ENCODE measurements at regions not wholly inside any gene's neighbourhood (a gene's known extent, or its start where the extent isn't known, plus 50 kb on each side); places are given as distances from the start of the nearest gene placed in this dataset.
A peak's percentile ranks its signal among the peaks of the same experiment; 100 is the strongest.

- DNase-seq, result no peak
These were observed 297.7 kb upstream of the IRX4 start for GRCh38 chr5:2180456-2180855.

GRCh38 chr5:2179861-2180260 lies 297.1 kb upstream of the IRX4 start:
- DNase-seq, result no peak

- no peak for DNase-seq
These were observed 295.8 kb upstream of the IRX4 start for GRCh38 chr5:2178528-2178927.

DNA sequence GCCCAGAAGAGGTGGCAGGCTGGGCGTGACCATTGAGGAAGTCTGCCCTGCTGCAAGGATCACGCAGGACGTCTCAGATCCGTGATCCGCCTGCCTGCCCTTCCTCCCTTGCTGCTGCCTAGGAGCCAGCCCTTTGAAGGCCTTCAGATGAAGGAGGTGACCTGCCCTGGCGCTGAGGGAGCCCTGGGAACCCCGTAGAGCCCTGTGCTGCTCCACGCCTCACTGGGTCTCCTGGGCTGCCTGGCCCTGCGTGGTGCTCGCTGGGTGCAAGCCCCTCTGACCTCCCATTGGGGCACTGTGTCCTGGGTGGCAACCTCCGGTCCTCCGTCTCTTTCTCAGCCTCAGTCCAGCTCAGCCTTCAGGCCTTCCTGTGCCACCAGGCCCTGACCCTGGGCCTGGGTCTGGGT lies 295.3 kb upstream of the IRX4 start:
- no peak for DNase-seq

DNA sequence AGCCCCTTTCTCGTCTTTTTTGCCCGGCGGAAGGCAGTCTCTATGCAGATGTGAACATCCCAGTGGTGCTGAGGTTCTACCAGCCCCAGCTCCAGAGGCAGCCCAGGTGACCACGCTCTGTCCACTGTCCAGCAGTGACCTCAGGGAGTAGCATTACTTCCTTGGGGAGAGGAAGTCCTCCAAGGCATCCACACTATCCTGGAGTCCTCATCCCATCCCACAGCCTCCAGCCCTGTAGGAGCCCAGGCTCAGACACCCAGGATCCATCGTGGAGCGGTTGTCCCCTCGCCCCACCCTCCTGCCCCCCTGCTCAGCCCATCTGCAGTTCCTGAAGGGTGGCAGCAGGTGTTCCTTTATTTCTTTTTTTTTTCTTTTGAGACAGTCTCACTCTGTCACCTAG lies 294.5 kb upstream of the IRX4 start:
- DNase-seq, result no peak

- DNase-seq, result no peak
These were observed 293.9 kb upstream of the IRX4 start for GRCh38 chr5:2176581-2176980.

DNA sequence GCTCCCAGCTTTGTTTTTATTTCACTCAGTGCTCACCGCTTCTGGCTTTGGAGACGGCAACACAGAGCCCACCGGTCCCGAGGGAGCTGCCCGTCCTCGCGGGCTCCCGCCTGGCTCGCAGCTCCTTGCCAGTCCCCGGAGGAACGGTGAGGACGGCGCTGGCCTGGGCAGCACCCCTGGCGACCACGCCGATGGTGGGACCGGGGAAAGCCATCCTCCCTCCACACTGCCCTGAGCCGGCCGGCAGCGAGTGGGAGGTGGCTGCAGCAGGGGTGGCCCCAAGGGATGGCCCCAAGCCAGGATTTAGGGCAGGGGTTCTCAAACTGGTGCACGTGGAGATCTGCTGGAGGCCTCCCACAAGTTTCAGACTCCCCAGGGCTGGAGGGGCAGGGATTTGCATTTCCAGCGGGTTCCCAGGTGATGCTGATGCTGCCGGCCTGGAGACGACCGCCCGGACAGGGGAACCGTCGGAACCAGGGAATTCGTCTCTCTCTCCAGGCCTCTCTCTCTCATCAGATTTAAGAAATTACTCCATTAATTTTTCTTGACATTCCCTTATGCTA lies 293.2 kb upstream of the IRX4 start:
- DNase-seq, result no peak

DNA sequence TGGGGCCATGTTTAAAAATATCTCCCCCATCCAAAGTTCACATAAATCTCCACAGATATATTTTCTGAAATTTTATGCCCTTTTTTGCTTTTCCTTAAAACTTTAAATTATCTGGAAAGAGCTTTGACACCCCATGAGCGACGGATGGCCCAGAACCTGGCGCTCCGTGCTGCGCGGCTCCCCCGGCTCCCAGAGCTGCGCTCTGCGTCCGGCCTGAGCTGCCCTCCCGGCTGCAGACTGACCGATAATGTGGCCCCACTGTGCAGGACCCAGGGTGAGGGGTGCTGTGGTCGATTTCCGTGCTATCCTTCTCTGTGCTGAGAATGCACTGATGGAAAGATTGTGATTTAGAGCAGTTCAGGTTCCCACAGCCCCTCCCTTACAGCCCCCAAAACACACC lies 292.3 kb upstream of the IRX4 start:
- DNase-seq, result no peak

DNA sequence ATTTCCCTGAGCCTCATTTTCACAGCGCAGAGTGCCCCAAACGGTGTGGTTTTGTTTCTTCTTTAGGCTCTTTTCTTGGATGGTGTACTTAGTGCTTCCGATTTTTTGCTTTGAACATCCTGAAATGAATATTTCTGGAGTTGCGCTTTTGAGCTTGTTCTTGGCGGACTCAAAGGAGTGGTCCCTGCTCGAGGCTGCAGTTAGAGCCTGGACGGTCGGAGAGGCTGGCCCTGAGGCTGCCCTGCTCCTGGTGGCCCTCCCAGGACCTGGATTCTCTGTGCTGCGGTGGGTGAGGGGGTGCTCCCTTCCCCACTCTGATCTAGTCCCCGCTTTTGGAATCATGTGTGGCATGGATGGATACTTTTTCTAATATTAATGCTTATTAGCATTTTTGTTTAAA lies 291.8 kb upstream of the IRX4 start:
- no peak for DNase-seq

DNA sequence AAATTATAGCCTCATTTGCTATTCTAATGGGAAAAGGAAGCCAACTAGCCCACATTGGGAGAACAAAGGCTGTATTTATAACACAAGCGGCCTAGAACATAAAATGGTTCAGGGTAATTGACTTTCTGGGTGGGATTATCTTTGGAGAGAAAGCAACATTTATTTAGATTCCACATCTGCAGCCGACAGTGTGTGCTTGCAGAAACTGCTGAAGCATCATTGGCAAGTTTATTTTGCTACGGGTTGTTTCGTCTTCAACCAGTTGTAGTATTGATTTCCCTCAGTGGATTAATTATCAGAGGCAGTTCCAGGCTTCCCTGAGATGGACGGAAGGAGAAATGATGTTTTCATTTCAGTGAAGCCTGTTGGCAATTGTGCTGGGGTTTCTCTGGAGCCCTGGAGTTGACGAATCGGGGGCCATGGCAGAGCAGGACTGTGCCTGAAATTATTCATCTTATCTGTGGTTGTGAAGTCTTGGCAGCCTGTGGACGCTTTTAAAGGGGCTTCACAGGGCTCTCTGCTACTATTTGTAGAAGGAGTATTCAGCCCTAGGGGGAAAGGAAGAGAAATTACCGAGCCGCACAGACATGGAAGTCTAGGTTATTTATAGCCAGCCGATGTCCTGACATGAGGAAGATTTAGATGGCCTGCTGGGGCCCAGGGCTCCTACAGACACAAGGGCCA lies 290.6 kb upstream of the IRX4 start:
- DNase-seq, result peak; percentile 23

GRCh38 chr5:2172471-2172870 lies 289.7 kb upstream of the IRX4 start:
- no peak for DNase-seq

DNA sequence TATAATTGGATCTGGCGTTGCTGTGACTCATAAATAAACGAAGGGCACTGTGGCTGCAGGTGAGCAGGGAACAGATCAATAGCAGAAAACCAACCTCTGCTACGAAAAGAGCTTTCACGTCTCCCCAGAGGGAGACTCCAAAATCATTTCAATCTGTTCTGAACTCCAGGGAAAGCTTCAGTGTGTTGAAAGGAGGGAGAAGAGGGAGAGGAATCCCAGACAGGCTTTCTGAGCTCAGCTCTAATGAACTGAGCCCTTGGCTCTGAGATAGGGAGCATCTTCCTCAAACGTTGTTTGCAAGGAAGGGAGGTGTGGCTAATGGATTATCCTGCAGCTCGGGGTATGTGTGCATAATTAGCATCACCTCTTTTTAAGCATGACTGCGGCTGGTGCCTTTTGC lies 288.0 kb upstream of the IRX4 start:
- no peak for DNase-seq

GRCh38 chr5:2169850-2170760 lies 287.4 kb upstream of the IRX4 start:
- no peak for DNase-seq

- no peak for DNase-seq
These were observed 286.7 kb upstream of the IRX4 start for GRCh38 chr5:2169430-2169808.

DNA sequence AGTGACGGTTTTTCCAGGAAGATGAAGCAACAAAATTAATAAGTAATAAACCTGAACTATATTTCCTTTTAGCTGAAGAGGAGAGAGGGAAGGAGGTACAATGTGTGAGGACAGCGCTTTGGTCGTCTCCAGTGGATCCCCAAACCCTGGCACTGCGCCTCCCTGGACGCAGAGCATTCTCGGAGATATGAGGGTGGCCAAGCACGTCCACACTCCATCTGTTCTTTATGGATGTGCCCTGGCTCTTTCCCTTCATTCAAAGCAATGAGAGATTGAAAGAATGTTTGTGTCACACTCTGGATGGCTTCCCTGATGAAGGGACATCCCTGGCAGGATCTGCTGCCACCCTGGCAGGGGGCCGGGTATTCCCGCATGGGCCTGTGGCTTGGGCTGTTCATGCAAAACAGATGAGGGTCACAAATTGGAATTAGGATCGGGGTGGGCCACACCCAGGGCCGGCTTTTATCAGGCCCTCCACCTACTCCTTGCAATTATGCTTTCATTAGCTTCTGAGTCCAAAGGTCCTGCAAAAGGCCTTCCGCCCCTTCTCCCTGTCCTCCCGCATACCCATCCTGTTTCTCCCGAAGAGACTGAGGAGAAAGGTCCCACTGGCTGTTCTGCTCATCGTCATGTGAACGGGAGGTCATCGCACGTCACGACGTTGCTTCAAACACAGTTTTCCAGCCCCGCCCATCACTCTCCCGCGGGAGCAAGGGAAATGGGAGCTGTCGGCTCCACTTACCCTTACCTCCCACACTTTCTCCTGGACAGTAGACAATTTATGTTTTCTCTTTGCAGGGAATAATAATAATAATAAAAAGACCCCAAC lies 286.1 kb upstream of the IRX4 start:
- no peak for DNase-seq

GRCh38 chr5:2167671-2168070 lies 284.9 kb upstream of the IRX4 start:
- no peak for DNase-seq

DNA sequence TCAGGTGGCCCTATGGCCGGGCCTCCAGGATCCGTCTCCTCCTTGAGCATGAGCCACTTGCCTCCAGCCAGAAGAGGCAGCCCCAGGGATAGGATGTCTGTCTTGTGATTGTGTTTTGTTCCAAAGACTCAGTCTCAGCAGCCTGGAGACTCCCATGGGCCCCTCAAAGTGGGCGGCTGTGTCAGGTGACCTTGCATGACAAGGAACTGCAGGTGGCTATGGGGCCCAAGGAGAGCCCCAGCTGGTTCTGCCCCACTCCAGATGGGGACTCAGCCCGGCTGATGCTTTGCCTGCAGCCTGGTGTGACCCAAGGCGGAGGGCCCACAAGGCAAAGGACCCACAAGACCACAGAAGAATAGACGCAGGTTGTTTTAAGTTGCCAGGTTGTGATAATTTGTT lies 284.3 kb upstream of the IRX4 start:
- DNase-seq, result no peak

DNA sequence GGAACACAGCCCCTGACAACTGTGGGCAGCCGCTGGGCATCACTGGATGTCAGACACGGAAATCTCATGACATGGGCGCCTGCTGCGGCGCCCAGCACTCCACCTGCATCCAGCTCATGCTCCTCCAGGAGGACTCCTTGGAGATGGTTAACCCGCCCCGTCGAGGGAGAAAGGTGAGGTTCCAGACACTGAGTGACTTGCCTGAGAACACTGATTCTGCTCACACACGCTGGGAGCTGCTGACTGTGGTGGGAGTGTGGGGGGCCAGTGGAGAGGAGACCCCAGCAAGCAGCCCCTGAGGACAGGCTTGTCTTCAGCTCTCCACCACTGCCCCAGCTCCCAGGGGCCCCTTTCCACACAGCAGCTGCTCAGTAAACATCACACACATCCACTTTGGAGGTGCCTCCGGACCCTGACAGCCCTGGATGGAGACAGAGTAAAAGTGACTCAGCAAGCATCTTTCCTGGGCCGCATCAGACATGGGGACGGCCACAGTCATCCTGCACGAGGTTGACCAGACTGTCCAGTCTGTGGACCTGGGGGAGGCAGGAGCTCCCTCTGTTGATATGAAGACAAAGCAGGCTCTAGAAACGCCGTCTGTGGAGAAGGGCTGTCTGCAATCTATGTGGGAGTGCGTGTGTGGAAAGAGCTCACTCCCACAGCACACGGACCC lies 283.7 kb upstream of the IRX4 start:
- no peak for DNase-seq

GRCh38 chr5:2165615-2166305 lies 283.0 kb upstream of the IRX4 start:
- DNase-seq, result no peak

DNA sequence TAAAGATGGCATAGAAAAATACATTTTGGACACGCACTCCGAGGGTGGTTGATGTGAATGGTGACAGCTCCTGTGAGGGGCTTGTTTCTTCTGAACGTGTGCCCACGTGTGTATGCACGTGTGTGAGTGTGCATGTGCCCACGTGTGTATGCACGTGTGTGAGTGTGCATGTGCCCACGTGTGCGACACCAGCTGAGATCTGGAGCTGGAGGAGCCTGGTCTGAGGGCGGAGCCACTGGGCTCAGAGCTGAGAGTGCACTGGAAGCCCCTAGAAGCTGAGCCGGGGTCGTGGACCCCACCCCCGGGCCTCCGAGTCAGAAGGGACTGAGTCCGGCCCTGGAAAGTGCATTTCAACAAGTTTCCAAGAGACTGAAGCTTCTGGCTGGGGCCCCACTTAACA lies 282.5 kb upstream of the IRX4 start:
- no peak for DNase-seq

- no peak for DNase-seq
These were observed 281.9 kb upstream of the IRX4 start for GRCh38 chr5:2164586-2164985.

All from hindlimb muscle (tissue), 1 donor.